ENCODE measurements at regions not wholly inside any gene's neighbourhood (a gene's known extent, or its start where the extent isn't known, plus 50 kb on each side); places are given as distances from the start of the nearest gene placed in this dataset.

GRCh38 chr5:158552241-158552640, 547.5 kb downstream of the EBF1 start:
- Histone ChIP-seq H3K4me3 (no peak overlapping the region), H3K4me1 (peaks cover 0 to 7% (median 0%) of the 10 kb centered on the region in 4 donors), H3K27me3 (no peaks in the 10 kb centered on the region), H3K27ac (no peak overlapping the region), H3K36me3 (no peaks in the 10 kb centered on the region), H3K9me3 (no peaks in the 10 kb centered on the region)
- intact Hi-C loops (cut with DNase I; ENCODE audit: low total_unique reads): no loop called here
- no peak for TF ChIP-seq POLR2A (IDR thresholded peaks at IDR 0.05)
- no peak for TF ChIP-seq CTCF (IDR thresholded peaks at IDR 0.05)
- TF ChIP-seq EP300 (IDR thresholded peaks at IDR 0.05): no peak
- TF ChIP-seq POLR2AphosphoS5 (IDR thresholded peaks at IDR 0.05): no peak
- 72 to 78% (median 75%) methylated on average over 4 of the region's 4 CpGs for WGBS, 5 donors
- DNase-seq: no peak

GRCh38 chr5:158549311-158549710, 550.4 kb downstream of the EBF1 start:
- whole genome bisulfite sequencing, 5 donors: 78 to 94% (median 91%) methylated on average over 4 of the region's 4 CpGs
- no peaks in the 10 kb centered on the region for H3K9me3 ChIP-seq
- no peak for DNase-seq
- H3K4me1 ChIP-seq: peaks cover 0 to 4% (median 0%) of the 10 kb centered on the region in 4 donors
- H3K4me3 ChIP-seq: no peak overlapping the region
- no peaks in the 10 kb centered on the region for H3K27me3 ChIP-seq
- intact Hi-C loops (cut with DNase I; ENCODE audit: low total_unique reads): no loop called here
- H3K36me3 ChIP-seq: no peaks in the 10 kb centered on the region
- H3K27ac ChIP-seq: no peak overlapping the region
- no peak for TF ChIP-seq CTCF (IDR thresholded peaks at IDR 0.05)
- no peak for TF ChIP-seq EP300 (IDR thresholded peaks at IDR 0.05)
- TF ChIP-seq POLR2A (IDR thresholded peaks at IDR 0.05): no peak
- no peak for TF ChIP-seq POLR2AphosphoS5 (IDR thresholded peaks at IDR 0.05)

GRCh38 chr5:158546748-158547147, 553.0 kb downstream of the EBF1 start:
- Histone ChIP-seq H3K36me3 (no peaks in the 10 kb centered on the region), H3K9me3 (no peaks in the 10 kb centered on the region), H3K4me1 (no peaks in the 10 kb centered on the region), H3K4me3 (no peak overlapping the region), H3K27me3 (no peaks in the 10 kb centered on the region), H3K27ac (no peak overlapping the region)
- TF ChIP-seq POLR2A (IDR thresholded peaks at IDR 0.05) (no peak), CTCF (IDR thresholded peaks at IDR 0.05) (no peak), POLR2AphosphoS5 (IDR thresholded peaks at IDR 0.05) (no peak), EP300 (IDR thresholded peaks at IDR 0.05) (no peak)
- DNase-seq: no peak
- WGBS, 5 donors: 79 to 88% (median 87%) methylated on average over 9 of the region's 9 CpGs
- intact Hi-C loops (cut with DNase I; ENCODE audit: low total_unique reads): no loop called here

- intact Hi-C loops (cut with DNase I; ENCODE audit: low total_unique reads): no loop called here
- WGBS, 5 donors: 73 to 91% (median 81%) methylated on average over 2 of the region's 2 CpGs
- no peaks in the 10 kb centered on the region for H3K9me3 ChIP-seq
- no peak overlapping the region for H3K4me3 ChIP-seq
- no peaks in the 10 kb centered on the region for H3K36me3 ChIP-seq
- no peaks in the 10 kb centered on the region for H3K4me1 ChIP-seq
- TF ChIP-seq POLR2A (IDR thresholded peaks at IDR 0.05) (no peak), CTCF (IDR thresholded peaks at IDR 0.05) (no peak), EP300 (IDR thresholded peaks at IDR 0.05) (no peak), POLR2AphosphoS5 (IDR thresholded peaks at IDR 0.05) (no peak)
- H3K27me3 ChIP-seq: no peaks in the 10 kb centered on the region
- H3K27ac ChIP-seq: no peak overlapping the region
- DNase-seq: no peak
These were observed 553.7 kb downstream of the EBF1 start for GRCh38 chr5:158545949-158546530.
